ENCODE measurements at regions not wholly inside any gene's neighbourhood (a gene's known extent, or its start where the extent isn't known, plus 50 kb on each side); places are given as distances from the start of the nearest gene placed in this dataset.

GRCh38 chr1:201715801-201716741 lies 112.9 kb upstream of the IPO9 start:
- TF ChIP-seq Cebpa-rat (IDR thresholded peaks at IDR 0.05), result no peak
- peaks cover 100% of the 10 kb centered on the region for H3K4me1 ChIP-seq
- peaks cover 44% of the 10 kb centered on the region for H3K36me3 ChIP-seq

GRCh38 chr1:201716742-201717135 lies 112.2 kb upstream of the IPO9 start:
- Histone ChIP-seq H3K27ac (peak overlapping the region; percentile 79), H3K9ac (peak overlapping the region; percentile 36; the same call in 1 of the 2 replicates), H3K4me3 (no peak overlapping the region), H4K20me1 (0 out of 2 replicates have a peak, but pooled peaks cover 7% of the 10 kb centered on the region), H3K9me3 (no peaks in the 10 kb centered on the region), H3K36me3 (peaks cover 49% of the 10 kb centered on the region), H3K27me3 (no peaks in the 10 kb centered on the region), H3K4me1 (peaks cover 100% of the 10 kb centered on the region), H3K4me2 (peak overlapping the region; percentile 84)
- TF ChIP-seq Cebpa-rat (IDR thresholded peaks at IDR 0.05), result no peak

More at GRCh38 chr1:201715801-201716741, 112.9 kb upstream of the IPO9 start:
- Histone ChIP-seq H3K9me3 (no peaks in the 10 kb centered on the region), H3K9ac (peak overlapping the region; percentile 36; the same call in 1 of the 2 replicates), H4K20me1 (0 out of 2 replicates have a peak, but pooled peaks cover 7% of the 10 kb centered on the region), H3K27me3 (no peaks in the 10 kb centered on the region), H3K4me3 (0 out of 2 replicates have a peak overlapping the region, but pooled peaks have one; percentile 9), H3K27ac (peak overlapping the region; percentile 79), H3K4me2 (peak overlapping the region; percentile 84)

GRCh38 chr1:201717286-201717685 lies 111.7 kb upstream of the IPO9 start:
- Histone ChIP-seq H4K20me1 (0 out of 2 replicates have a peak, but pooled peaks cover 7% of the 10 kb centered on the region), H3K4me3 (no peak overlapping the region), H3K36me3 (peaks cover 52% of the 10 kb centered on the region), H3K27ac (peak overlapping the region; percentile 79), H3K9me3 (no peaks in the 10 kb centered on the region), H3K9ac (peak overlapping the region; percentile 36; the same call in 1 of the 2 replicates), H3K27me3 (no peaks in the 10 kb centered on the region), H3K4me2 (peak overlapping the region; percentile 84), H3K4me1 (peaks cover 100% of the 10 kb centered on the region)
- no peak for TF ChIP-seq Cebpa-rat (IDR thresholded peaks at IDR 0.05)

- no peak overlapping the region for H3K4me3 ChIP-seq
- no peaks in the 10 kb centered on the region for H3K27me3 ChIP-seq
- H3K9ac ChIP-seq, result 0 out of 2 replicates have a peak overlapping the region, but pooled peaks have one; percentile 22
- no peak for TF ChIP-seq Cebpa-rat (IDR thresholded peaks at IDR 0.05)
- peaks cover 44% of the 10 kb centered on the region for H3K36me3 ChIP-seq
- peak overlapping the region; percentile 82 for H3K27ac ChIP-seq
- no peaks in the 10 kb centered on the region for H3K9me3 ChIP-seq
- H4K20me1 ChIP-seq, result 0 out of 2 replicates have a peak, but pooled peaks cover 7% of the 10 kb centered on the region
- H3K4me1 ChIP-seq, result peaks cover 98% of the 10 kb centered on the region
- H3K4me2 ChIP-seq, result peak overlapping the region; percentile 81
Observed at GRCh38 chr1:201718346-201719202, 110.4 kb upstream of the IPO9 start.

- Histone ChIP-seq H3K27me3 (no peaks in the 10 kb centered on the region), H3K36me3 (peaks cover 32% of the 10 kb centered on the region), H3K27ac (peak overlapping the region; percentile 82), H3K4me3 (0 out of 2 replicates have a peak overlapping the region, but pooled peaks have one; percentile 23), H3K9me3 (no peaks in the 10 kb centered on the region), H3K9ac (peak overlapping the region; percentile 22; the same call in 1 of the 2 replicates), H4K20me1 (0 out of 2 replicates have a peak, but pooled peaks cover 7% of the 10 kb centered on the region), H3K4me2 (peak overlapping the region; percentile 81), H3K4me1 (peaks cover 92% of the 10 kb centered on the region)
- TF ChIP-seq Cebpa-rat (IDR thresholded peaks at IDR 0.05), result no peak
Observed at GRCh38 chr1:201719812-201720521, 109.0 kb upstream of the IPO9 start.

GRCh38 chr1:201720522-201720844 lies 108.5 kb upstream of the IPO9 start:
- Histone ChIP-seq H3K4me2 (peak overlapping the region; percentile 81), H3K4me1 (peaks cover 91% of the 10 kb centered on the region), H4K20me1 (0 out of 2 replicates have a peak, but pooled peaks cover 7% of the 10 kb centered on the region), H3K27me3 (no peaks in the 10 kb centered on the region), H3K4me3 (0 out of 2 replicates have a peak overlapping the region, but pooled peaks have one; percentile 23), H3K27ac (peak overlapping the region; percentile 82), H3K9ac (0 out of 2 replicates have a peak overlapping the region, but pooled peaks have one; percentile 22), H3K9me3 (no peaks in the 10 kb centered on the region), H3K36me3 (peaks cover 37% of the 10 kb centered on the region)
- TF ChIP-seq Cebpa-rat (IDR thresholded peaks at IDR 0.05), result no peak

- Histone ChIP-seq H3K4me2 (peak overlapping the region; percentile 81), H3K4me3 (no peak overlapping the region), H3K27ac (peak overlapping the region; percentile 82), H3K4me1 (peaks cover 82% of the 10 kb centered on the region), H3K27me3 (no peaks in the 10 kb centered on the region), H3K9ac (no peak overlapping the region), H4K20me1 (0 out of 2 replicates have a peak, but pooled peaks cover 7% of the 10 kb centered on the region), H3K9me3 (no peaks in the 10 kb centered on the region), H3K36me3 (peaks cover 40% of the 10 kb centered on the region)
- no peak for TF ChIP-seq Cebpa-rat (IDR thresholded peaks at IDR 0.05)
Observed at GRCh38 chr1:201721082-201722049, 107.6 kb upstream of the IPO9 start.
